Adrenal gland (tissue), 9 donors: ENCODE measurements at regions not wholly inside any gene's neighbourhood (a gene's known extent, or its start where the extent isn't known, plus 50 kb on each side); places are given as distances from the start of the nearest gene placed in this dataset.

Source experiments
- DNase-seq, 7 donors: peaks; one replicate each; pipeline ENCODE4 v3.0.0-alpha.2; 2019 to 2020
- H3K27ac ChIP-seq, 5 donors: fragments of 200-600 bp; sonication (generic) in 4 of 5; 1 replicate in 3 of 5; 2 replicates in 2 of 5; pipeline versions ENCODE4 v1.5.1 to v1.8.0; 2016 to 2020; ENCODE audit warnings: mild to moderate bottlenecking in 1 of 5
- H3K27me3 ChIP-seq: fragments of 200-600 bp; 2 replicates; pipeline ENCODE4 v1.8.0; 2021
- H3K36me3 ChIP-seq, 2 donors: fragments of 200-600 bp; replicated peaks in 1 of 2; 1 replicate in 1 of 2; 2 replicates in 1 of 2; pipeline versions ENCODE4 v1.5.1 to v1.8.0; 2018 to 2022
- H3K4me1 ChIP-seq, 2 donors: fragments of 200-600 bp; replicated peaks in 1 of 2; 1 replicate in 1 of 2; 2 replicates in 1 of 2; pipeline versions ENCODE4 v1.5.1 to v1.8.0; 2018 to 2021
- H3K4me3 ChIP-seq, 4 donors: fragments of 200-600 bp; sonication (generic) in 3 of 4; one replicate each; pipeline ENCODE4 v1.5.1; 2016 to 2018
- H3K9me3 ChIP-seq, 3 donors: fragments of 200-600 bp; sonication (generic) in 1 of 3; replicated peaks in 1 of 3; 1 replicate in 2 of 3; 2 replicates in 1 of 3; pipeline versions ENCODE4 v1.5.1 to v1.8.0; 2016 to 2021
- POLR2A ChIP-seq, 2 donors: fragments of 450-650 bp; IDR thresholded peaks; one replicate each; pipeline ENCODE4 v1.6.1; 2017; ENCODE audit warnings: antibody characterized with exemption in 2 of 2, mild to moderate bottlenecking in 2 of 2, moderate library complexity in 1 of 2
- WGBS, 4 donors: extraction: QIAGEN DNeasy Blood & Tissue Kit in 2 of 4; methylation state at CpG; one replicate each; pipeline versions ENCODE4 v1.1.5 to v1.1.7; 2013 to 2017; 5-methylcytosine and 5-hydroxymethylcytosine counted together
- intact Hi-C, 2 donors: fragments of 100-400 bp; cut with DNase I; formaldehyde crosslinking; loops; one replicate each; pipeline versions ENCODE4 v1.14.1 to v1.15.0; 2022 to 2023
- TF ChIP-seq, protein P1 (sequence below), 6 experiments: fragments of 450-650 bp in 4 of 6; fragments of 200-600 bp in 2 of 6; sonication (generic) in 1 of 6; IDR thresholded peaks; 1 replicate in 5 of 6; 2 replicates in 1 of 6; pipeline versions ENCODE4 v1.5.1 to v1.8.0; 2016 to 2021; ENCODE audit warnings: antibody characterized with exemption in 6 of 6, mild to moderate bottlenecking in 2 of 6, moderate library complexity in 1 of 6
- donor health status: healthy with polysubstance abuse.
- donor health status: Bipolar disorder and iron deficiency.
- donor health status: DM: yes; HTN: yes; CAD: no.
- donor health status: DM: no; HTN: no; CAD: no.
- donor health status: DM: no; HTN: no; CAD: no.

DNA sequence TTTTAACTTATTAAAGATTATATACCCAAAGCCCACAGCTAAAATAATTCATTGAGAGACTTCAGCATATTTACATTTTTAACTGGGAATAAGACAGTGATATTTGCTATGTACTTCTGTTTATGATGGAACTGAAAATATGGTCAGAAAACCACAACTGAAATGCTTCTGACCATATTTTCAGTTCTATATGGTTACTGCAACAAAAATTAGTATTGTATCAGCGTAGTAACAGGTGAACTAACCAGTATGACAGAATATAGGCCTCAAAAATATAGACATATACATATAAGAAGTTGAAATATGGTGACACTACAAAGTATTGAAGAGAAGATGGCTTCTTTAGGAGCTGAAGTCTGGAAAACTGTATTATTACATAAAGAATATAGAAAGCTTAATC lies 857.4 kb downstream of the OLFM4 start:
- Histone ChIP-seq H3K27ac (no peak overlapping the region), H3K9me3 (no peaks in the 10 kb centered on the region), H3K4me1 (no peaks in the 10 kb centered on the region), H3K27me3 (no peaks in the 10 kb centered on the region), H3K36me3 (no peaks in the 10 kb centered on the region), H3K4me3 (no peak overlapping the region)
- DNase-seq, result no peak
- WGBS, 4 donors, result 34 to 50% (median 44%) methylated on average over 1 of the region's 1 CpG
- no peak for TF ChIP-seq POLR2A (IDR thresholded peaks at IDR 0.05)
- TF ChIP-seq, protein P1, sequence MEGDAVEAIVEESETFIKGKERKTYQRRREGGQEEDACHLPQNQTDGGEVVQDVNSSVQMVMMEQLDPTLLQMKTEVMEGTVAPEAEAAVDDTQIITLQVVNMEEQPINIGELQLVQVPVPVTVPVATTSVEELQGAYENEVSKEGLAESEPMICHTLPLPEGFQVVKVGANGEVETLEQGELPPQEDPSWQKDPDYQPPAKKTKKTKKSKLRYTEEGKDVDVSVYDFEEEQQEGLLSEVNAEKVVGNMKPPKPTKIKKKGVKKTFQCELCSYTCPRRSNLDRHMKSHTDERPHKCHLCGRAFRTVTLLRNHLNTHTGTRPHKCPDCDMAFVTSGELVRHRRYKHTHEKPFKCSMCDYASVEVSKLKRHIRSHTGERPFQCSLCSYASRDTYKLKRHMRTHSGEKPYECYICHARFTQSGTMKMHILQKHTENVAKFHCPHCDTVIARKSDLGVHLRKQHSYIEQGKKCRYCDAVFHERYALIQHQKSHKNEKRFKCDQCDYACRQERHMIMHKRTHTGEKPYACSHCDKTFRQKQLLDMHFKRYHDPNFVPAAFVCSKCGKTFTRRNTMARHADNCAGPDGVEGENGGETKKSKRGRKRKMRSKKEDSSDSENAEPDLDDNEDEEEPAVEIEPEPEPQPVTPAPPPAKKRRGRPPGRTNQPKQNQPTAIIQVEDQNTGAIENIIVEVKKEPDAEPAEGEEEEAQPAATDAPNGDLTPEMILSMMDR (IDR thresholded peaks at IDR 0.05), result no peak
- intact Hi-C loops, result no loop called here

DNA sequence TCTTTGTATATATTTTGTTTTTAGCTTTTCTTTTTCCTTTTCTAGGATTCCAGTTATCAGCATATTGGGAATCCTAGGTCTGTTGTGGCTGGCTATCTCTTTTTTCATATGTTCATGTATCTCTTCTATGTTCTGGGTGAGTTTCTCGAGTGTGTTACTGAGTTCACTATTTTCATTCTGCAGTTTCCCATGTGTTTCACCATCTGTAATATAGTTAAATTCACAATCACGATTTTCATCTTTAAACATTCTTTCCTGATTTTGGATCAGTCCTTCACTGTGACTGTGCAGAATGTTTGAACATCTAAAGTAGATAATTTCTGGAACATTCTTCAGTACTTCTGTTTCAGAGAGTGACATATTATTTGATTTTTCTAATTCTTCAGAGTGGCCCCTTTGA lies 862.1 kb downstream of the OLFM4 start:
- H3K36me3 ChIP-seq, result no peaks in the 10 kb centered on the region
- intact Hi-C loops, result no loop called here
- no peak overlapping the region for H3K4me3 ChIP-seq
- H3K4me1 ChIP-seq, result no peaks in the 10 kb centered on the region
- no peak for TF ChIP-seq POLR2A (IDR thresholded peaks at IDR 0.05)
- no peaks in the 10 kb centered on the region for H3K27me3 ChIP-seq
- no peak for DNase-seq
- no peaks in the 10 kb centered on the region for H3K9me3 ChIP-seq
- 53 to 69% (median 55%) methylated on average over 2 of the region's 2 CpGs for WGBS, 4 donors
- no peak overlapping the region for H3K27ac ChIP-seq

DNA sequence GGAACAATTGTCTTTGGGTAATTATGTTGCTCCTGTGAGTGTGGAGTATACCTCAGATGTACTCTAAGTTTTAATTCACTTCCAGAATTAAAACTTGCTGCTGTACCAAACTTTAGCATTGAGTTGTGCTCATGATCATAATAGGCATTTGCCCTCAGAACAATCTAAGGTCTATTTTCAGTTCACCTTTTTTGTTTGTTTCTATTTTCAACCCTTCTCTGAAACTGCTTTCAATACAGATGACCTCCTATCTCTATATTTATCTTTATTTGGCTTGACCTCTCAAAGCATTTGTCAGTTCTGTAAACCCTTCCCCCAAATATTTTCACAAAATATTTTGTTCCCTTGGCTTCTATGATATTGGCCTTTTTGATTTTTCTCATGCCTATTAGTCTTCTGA lies 873.0 kb downstream of the OLFM4 start:
- Histone ChIP-seq H3K4me3 (no peak overlapping the region), H3K27me3 (no peaks in the 10 kb centered on the region), H3K27ac (no peak overlapping the region), H3K9me3 (no peaks in the 10 kb centered on the region), H3K4me1 (no peaks in the 10 kb centered on the region), H3K36me3 (no peaks in the 10 kb centered on the region)
- no peak for TF ChIP-seq POLR2A (IDR thresholded peaks at IDR 0.05)
- TF ChIP-seq, protein P1 (IDR thresholded peaks at IDR 0.05), result no peak
- intact Hi-C loops, result no loop called here
- DNase-seq, result no peak

DNA sequence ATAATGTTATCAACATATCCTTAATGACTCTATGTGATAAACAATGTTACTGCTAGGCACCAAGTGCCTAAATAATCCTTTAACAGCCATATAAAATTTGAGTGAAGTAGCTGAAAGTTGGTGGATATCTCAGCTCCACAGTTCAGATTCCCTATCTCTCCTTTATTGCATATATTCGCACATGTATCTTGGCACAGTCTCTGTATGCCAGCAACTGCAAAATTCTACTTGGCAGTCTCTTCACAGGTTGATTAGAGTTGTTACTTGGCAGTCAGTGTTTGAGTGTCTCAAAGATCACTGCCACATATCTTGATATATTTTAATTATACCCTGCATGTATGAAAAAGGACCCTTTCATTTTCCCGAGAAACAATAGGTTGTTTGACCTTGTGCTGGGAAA lies 879.3 kb downstream of the OLFM4 start:
- intact Hi-C loops, result no loop called here
- no peaks in the 10 kb centered on the region for H3K27me3 ChIP-seq
- TF ChIP-seq, protein P1 (IDR thresholded peaks at IDR 0.05), result no peak
- no peak for TF ChIP-seq POLR2A (IDR thresholded peaks at IDR 0.05)
- no peaks in the 10 kb centered on the region for H3K36me3 ChIP-seq
- no peaks in the 10 kb centered on the region for H3K4me1 ChIP-seq
- H3K27ac ChIP-seq, result no peak overlapping the region
- H3K9me3 ChIP-seq, result no peaks in the 10 kb centered on the region
- DNase-seq, result no peak
- no peak overlapping the region for H3K4me3 ChIP-seq
- 50 to 64% (median 58%) methylated on average over 2 of the region's 2 CpGs for WGBS, 4 donors

DNA sequence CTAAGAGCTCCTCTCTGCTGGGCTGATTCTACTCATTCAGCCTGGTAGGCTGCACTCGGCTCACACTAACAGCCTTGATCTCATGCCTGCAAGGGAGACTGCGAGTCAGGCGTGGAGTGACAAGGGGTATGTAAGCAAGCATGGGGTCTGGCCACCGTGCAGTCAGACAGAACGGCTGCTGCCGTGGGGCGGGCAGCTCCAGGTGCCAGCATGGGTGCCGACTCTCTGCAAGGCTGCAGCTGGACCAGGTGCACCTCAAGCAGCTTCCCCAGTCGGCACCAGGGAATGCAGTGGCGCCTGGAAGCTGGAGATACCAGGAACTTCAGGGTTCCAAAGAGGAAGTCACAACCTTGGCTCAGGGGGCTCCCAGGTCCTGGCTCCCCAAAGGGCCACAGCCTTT lies 892.3 kb downstream of the OLFM4 start:
- DNase-seq, result no peak
- no peaks in the 10 kb centered on the region for H3K9me3 ChIP-seq
- H3K36me3 ChIP-seq, result no peaks in the 10 kb centered on the region
- WGBS, 4 donors, result 61 to 71% (median 70%) methylated on average over 5 to 10 of the region's 10 CpGs; no CpG with 5 or more reads in 1 of the 4 donors
- H3K27ac ChIP-seq, result no peak overlapping the region
- H3K4me1 ChIP-seq, result no peaks in the 10 kb centered on the region
- intact Hi-C loops, result no loop called here
- H3K4me3 ChIP-seq, result no peak overlapping the region
- TF ChIP-seq POLR2A (IDR thresholded peaks at IDR 0.05), result no peak
- TF ChIP-seq, protein P1 (IDR thresholded peaks at IDR 0.05), result no peak
- H3K27me3 ChIP-seq, result no peaks in the 10 kb centered on the region
